Ovary (tissue), 7 donors: ENCODE measurements at regions not wholly inside any gene's neighbourhood (a gene's known extent, or its start where the extent isn't known, plus 50 kb on each side); places are given as distances from the start of the nearest gene placed in this dataset.

ENCODE experiments used
- DNase-seq, 5 donors: peaks; one replicate each; pipeline ENCODE4 v3.0.0-alpha.2; 2019 to 2020
- H3K27ac ChIP-seq, 2 donors: fragments of 200-600 bp; one replicate each; pipeline versions ENCODE4 v1.5.1 to v1.8.0; 2019 to 2022
- H3K27me3 ChIP-seq: fragments of 200-600 bp; one replicate; pipeline ENCODE4 v1.8.0; 2022
- H3K36me3 ChIP-seq: fragments of 200-600 bp; sonication (generic); one replicate; pipeline ENCODE4 v1.5.1; 2019
- H3K4me1 ChIP-seq: one replicate; pipeline ENCODE4 v1.8.1; 2013; ENCODE audit warnings: mild to moderate bottlenecking, moderate library complexity; ENCODE audit not compliant: insufficient read depth
- H3K4me3 ChIP-seq: fragments of 200-600 bp; sonication (generic); one replicate; pipeline ENCODE4 v1.5.1; 2017
- H3K9me3 ChIP-seq, 2 donors: fragments of 200-600 bp in 1 of 2; sonication (generic) in 1 of 2; one replicate each; pipeline versions ENCODE4 v1.5.1 to v1.8.1; 2013 to 2019; ENCODE audit warnings: mild to moderate bottlenecking in 1 of 2, moderate library complexity in 1 of 2
- EP300 ChIP-seq: sonication (generic); formaldehyde crosslinking; IDR thresholded peaks from one replicate; pipeline ENCODE4 v1.6.1; 2017; ENCODE audit warnings: antibody characterized with exemption
- POLR2A ChIP-seq: fragments of 450-650 bp; IDR thresholded peaks from one replicate; pipeline ENCODE4 v1.6.1; 2017; ENCODE audit warnings: antibody characterized with exemption, mild to moderate bottlenecking, moderate library complexity
- WGBS, 3 donors: extraction: QIAGEN DNeasy Blood & Tissue Kit in 1 of 3; methylation state at CpG; one replicate each; pipeline versions ENCODE4 v1.1.5 to v1.1.7; 2013 to 2017; 5-methylcytosine and 5-hydroxymethylcytosine counted together
- intact Hi-C, 4 donors: fragments of 100-400 bp; cut with DNase I; formaldehyde crosslinking; loops; one replicate each; pipeline versions ENCODE4 v1.11.0 to v1.15.1; 2022 to 2023
- TF ChIP-seq, protein P1 (sequence below), 3 donors: fragments of 450-650 bp in 2 of 3; fragments of 200-600 bp in 1 of 3; IDR thresholded peaks; one replicate each; pipeline versions ENCODE4 v1.5.1 to v1.8.0; 2016 to 2022; ENCODE audit warnings: antibody characterized with exemption in 3 of 3, mild to moderate bottlenecking in 1 of 3
- donor health status: DM: no; HTN: no; CAD: no; lungs with moderate emphysema.
- donor health status: DM: no; HTN: no; CAD: no.
- donor health status: Bipolar disorder and iron deficiency.
- donor health status: DM: no; HTN: no; CAD: no.
- donor health status: DM: yes; HTN: yes; CAD: no.

DNA sequence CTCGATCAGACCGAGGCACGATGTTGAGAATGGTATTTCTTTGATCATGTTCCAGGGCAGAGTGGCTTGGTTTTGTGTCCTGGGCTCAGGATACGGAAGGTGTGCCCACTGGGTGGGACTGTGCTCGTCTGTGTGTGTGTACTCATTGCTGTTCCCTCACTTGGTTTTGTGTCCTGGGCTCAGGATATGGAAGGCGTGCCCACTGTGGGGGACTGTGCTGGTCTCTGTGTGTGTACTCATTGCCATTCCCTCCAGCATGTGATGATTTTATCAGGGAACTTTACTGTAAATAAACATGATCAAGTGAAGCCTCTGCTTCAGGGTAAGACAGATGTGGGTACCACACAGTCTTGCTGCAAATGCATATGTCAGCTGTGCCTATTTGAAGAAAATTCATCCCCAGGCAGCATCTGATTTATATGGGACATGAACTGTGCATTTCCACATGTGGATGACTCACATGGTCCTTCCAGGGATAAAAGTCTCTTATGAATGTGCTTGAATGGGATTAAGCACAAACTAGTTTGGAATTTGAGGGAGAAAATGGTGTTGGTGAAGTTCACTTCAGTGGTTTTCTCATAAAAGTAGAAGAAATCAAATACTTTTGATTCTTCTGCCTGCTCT, 274.3 kb downstream of the QKI start:
- TF ChIP-seq EP300 (no peak), POLR2A (no peak)
- TF ChIP-seq, protein P1, sequence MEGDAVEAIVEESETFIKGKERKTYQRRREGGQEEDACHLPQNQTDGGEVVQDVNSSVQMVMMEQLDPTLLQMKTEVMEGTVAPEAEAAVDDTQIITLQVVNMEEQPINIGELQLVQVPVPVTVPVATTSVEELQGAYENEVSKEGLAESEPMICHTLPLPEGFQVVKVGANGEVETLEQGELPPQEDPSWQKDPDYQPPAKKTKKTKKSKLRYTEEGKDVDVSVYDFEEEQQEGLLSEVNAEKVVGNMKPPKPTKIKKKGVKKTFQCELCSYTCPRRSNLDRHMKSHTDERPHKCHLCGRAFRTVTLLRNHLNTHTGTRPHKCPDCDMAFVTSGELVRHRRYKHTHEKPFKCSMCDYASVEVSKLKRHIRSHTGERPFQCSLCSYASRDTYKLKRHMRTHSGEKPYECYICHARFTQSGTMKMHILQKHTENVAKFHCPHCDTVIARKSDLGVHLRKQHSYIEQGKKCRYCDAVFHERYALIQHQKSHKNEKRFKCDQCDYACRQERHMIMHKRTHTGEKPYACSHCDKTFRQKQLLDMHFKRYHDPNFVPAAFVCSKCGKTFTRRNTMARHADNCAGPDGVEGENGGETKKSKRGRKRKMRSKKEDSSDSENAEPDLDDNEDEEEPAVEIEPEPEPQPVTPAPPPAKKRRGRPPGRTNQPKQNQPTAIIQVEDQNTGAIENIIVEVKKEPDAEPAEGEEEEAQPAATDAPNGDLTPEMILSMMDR (IDR thresholded peaks at IDR 0.05), result no peak
- Histone ChIP-seq H3K4me3 (no peak overlapping the region), H3K36me3 (no peaks in the 10 kb centered on the region), H3K9me3 (no peaks in the 10 kb centered on the region), H3K27ac (no peak overlapping the region), H3K4me1 (no peaks in the 10 kb centered on the region), H3K27me3 (no peaks in the 10 kb centered on the region)
- WGBS, 3 donors, result 84 to 87% (median 85%) methylated on average over 6 of the region's 6 CpGs
- intact Hi-C loops, result no loop called here
- DNase-seq, result no peak

DNA sequence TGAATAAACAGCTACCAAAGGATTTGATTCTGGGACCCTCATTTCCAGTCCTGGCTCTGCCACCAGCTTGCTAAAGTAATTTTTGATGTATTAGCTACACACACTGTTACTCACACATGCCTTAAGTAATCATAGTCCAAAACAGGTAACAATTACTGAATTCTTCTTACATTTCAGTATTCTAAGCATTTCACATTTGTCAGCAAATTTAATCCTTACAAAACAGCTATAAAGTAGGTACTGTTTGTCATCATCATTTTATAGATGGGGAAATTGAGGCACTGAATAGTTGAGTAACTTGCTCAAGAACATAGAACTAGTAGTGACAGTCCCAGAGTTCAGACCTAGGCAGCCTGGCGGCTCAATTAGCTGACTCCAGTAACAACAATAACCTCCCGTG, 272.6 kb downstream of the QKI start:
- intact Hi-C loops, result no loop called here
- 90 to 98% (median 98%) methylated on average over 2 of the region's 2 CpGs for WGBS, 3 donors

DNA sequence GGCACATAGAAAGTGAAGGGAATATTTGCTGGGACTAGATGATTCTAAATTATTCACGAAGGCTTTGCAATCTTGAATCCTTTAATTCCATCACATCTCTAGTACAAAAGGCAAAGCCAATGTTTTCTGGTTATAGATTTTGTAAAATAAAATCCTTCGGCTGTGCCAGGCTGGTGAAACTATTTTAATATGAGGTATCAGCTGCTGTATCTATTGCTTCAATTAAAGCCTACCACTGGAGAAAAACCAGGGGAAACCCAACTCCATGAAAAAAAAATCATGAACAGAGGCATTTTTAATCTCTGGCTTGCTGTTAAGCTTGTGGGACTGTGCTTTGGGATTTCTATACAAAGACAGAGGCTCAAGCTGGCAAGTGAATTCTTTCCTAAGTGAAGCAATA, 271.8 kb downstream of the QKI start:
- WGBS, 3 donors, result 83 to 92% (median 89%) methylated on average over 2 of the region's 2 CpGs
- TF ChIP-seq, protein P1 (IDR thresholded peaks at IDR 0.05), result no peak
- TF ChIP-seq EP300 (no peak), POLR2A (no peak)
- H3K4me1 ChIP-seq, result no peaks in the 10 kb centered on the region
- H3K27ac ChIP-seq, result no peak overlapping the region
- no peak for DNase-seq
- no peaks in the 10 kb centered on the region for H3K9me3 ChIP-seq
- intact Hi-C loops, result no loop called here
- H3K27me3 ChIP-seq, result no peaks in the 10 kb centered on the region
- H3K4me3 ChIP-seq, result no peak overlapping the region
- no peaks in the 10 kb centered on the region for H3K36me3 ChIP-seq

More for the DNA sequence above, 272.6 kb downstream of the QKI start:
- H3K4me3 ChIP-seq, result no peak overlapping the region
- no peaks in the 10 kb centered on the region for H3K36me3 ChIP-seq
- DNase-seq, result no peak
- no peaks in the 10 kb centered on the region for H3K9me3 ChIP-seq
- TF ChIP-seq EP300, result no peak
- no peak for TF ChIP-seq POLR2A
- TF ChIP-seq, protein P1 (IDR thresholded peaks at IDR 0.05), result no peak
- no peaks in the 10 kb centered on the region for H3K4me1 ChIP-seq
- H3K27ac ChIP-seq, result no peak overlapping the region
- H3K27me3 ChIP-seq, result no peaks in the 10 kb centered on the region

DNA sequence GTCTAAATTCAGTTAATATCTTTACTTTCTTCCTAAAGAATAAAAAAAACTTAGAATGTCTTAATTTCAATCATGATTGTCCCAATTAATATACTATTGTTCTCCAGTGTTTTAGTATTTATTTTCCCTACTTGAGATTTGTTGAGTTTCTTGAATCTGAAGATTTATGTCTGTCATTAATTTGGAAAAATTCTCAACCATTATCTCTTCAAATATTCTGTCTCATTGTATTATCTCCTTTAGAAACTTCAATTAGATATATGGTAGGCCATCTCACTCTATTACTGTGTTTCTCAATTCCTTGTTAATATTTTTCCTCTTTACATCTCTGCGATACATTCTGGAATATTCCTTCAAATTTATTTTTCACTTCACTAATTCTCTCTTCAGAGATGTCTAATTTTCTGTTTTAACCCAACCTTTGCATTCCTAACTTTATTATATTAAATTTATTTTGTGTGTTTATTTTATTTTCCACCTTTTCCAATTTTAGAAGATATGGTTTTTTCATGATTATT, 268.6 kb downstream of the QKI start:
- Histone ChIP-seq H3K4me3 (no peak overlapping the region), H3K27me3 (no peaks in the 10 kb centered on the region), H3K27ac (no peak overlapping the region), H3K9me3 (no peaks in the 10 kb centered on the region), H3K4me1 (no peaks in the 10 kb centered on the region), H3K36me3 (no peaks in the 10 kb centered on the region)
- TF ChIP-seq, protein P1 (IDR thresholded peaks at IDR 0.05), result no peak
- no peak for TF ChIP-seq POLR2A
- DNase-seq, result no peak
- WGBS, 3 donors, result 98 to 100% (median 98%) methylated on average over 1 of the region's 1 CpG
- intact Hi-C loops, result no loop called here
